Mucosa of rectum (tissue), 2 donors: ENCODE measurements at regions not wholly inside any gene's neighbourhood (a gene's known extent, or its start where the extent isn't known, plus 50 kb on each side); places are given as distances from the start of the nearest gene placed in this dataset.

Experiments used
- H3K27ac ChIP-seq, 2 donors: one replicate each; pipeline ENCODE4 v1.7.0; 2013; ENCODE audit warnings: inconsistent platforms in 2 of 2, low read depth in 2 of 2, low read length in 2 of 2
- H3K27me3 ChIP-seq, 2 donors: one replicate each; pipeline ENCODE4 v1.7.0; 2013; ENCODE audit warnings: low read length in 2 of 2; ENCODE audit not compliant: control insufficient read depth in 2 of 2, insufficient read depth in 2 of 2
- H3K36me3 ChIP-seq, 2 donors: one replicate each; pipeline ENCODE4 v1.7.0; 2013; ENCODE audit warnings: low read length in 2 of 2; ENCODE audit not compliant: control insufficient read depth in 2 of 2, insufficient read depth in 2 of 2
- H3K4me1 ChIP-seq, 2 donors: one replicate each; pipeline ENCODE4 v1.7.0; 2013; ENCODE audit warnings: low read length in 2 of 2, mild to moderate bottlenecking in 1 of 2; ENCODE audit not compliant: control insufficient read depth in 2 of 2, insufficient read depth in 2 of 2
- H3K4me3 ChIP-seq, 2 donors: one replicate each; pipeline ENCODE4 v1.7.0; 2013; ENCODE audit warnings: low read length in 2 of 2
- H3K9ac ChIP-seq, 2 donors: one replicate each; pipeline ENCODE4 v1.7.0; 2013; ENCODE audit warnings: low read length in 2 of 2, low read depth in 1 of 2, mild to moderate bottlenecking in 1 of 2
- H3K9me3 ChIP-seq, 2 donors: one replicate each; pipeline ENCODE4 v1.7.0; 2013; ENCODE audit warnings: low read length in 2 of 2; ENCODE audit not compliant: control insufficient read depth in 2 of 2
- donor health status: healthy.
- donor health status: Normal muscosa, but diverticular disease.

DNA sequence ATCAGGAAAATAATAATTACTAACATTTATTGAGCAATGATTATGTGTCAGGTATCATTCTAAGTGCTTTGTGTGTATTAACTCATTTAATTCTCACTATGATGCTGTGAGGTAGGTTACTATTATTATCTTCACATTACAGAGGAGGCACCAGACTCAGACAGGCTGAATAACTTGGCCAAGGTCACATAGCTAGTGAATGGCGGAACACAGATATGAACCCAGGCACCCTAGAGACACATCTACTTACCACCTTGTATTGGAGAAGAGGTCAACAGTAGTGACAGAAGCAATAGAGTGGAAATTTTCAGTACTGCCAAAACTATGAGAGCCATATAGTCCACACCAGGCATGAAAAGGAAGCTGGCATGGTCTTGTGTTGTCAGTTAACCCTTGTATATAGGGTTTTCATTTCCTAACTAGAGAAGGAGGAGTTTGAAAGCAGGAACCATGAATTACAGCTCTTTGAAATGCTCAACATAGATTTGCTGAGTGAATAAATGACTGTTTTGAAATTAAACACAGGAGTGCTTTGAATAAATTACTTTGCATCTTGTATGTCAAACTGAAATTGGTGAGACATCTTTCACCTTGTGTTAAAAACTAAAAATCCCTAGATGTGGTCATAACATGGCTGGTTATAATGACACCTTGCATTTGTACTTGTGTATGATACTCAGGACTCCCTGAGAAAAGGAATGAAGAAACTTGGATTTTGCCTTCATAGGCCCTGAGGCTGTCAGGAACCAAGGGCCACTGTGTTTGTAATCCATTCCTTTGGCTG is 71.8 kb downstream of the RTL9 start:
- Histone ChIP-seq H3K36me3 (no peaks in the 10 kb centered on the region), H3K4me3 (no peak overlapping the region), H3K9me3 (no peaks in the 10 kb centered on the region), H3K27ac (no peak overlapping the region), H3K4me1 (no peaks in the 10 kb centered on the region), H3K27me3 (peaks cover 2 to 12% of the 10 kb centered on the region in 2 donors), H3K9ac (no peak overlapping the region)

DNA sequence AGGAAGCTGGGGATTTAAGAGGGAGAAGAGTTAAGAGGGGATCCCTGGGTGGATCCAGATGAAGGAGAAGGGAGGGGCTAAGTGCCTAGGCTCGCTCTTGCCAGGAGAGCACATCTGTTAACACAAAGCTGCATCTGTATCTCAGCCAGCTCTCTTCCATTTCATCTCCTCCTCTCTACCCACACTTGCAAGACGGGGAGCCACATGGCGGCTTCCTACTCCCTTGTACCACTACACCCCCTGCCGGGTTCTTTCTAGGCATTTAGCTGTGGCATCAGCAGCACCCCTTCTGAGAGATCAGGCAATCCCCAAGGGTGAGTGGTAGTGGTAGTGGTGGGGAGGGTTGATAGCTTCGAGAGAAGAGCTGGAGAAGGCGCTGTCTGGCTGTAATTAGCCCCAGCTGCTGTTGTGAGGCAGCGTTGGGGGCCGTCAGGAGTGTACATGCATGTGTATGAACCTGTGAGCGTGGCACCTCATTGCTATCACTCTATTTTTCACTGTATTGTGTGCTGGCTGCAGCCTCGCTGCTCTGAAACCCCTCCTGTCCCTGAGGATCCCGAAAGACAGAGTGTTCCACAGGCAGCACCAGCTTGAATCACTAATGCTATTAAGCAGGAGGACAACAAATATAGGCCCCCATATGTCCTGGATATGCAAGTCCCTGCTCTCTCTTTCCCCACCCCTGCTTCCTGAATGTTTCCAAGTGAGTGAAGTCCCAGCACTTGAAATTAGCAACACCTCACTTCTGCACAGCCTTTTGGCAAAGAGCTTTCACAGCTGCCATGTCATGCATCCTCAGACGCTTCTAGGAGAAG is 73.7 kb downstream of the RTL9 start:
- no peaks in the 10 kb centered on the region for H3K9me3 ChIP-seq
- no peak overlapping the region for H3K4me3 ChIP-seq
- H3K27me3 ChIP-seq: peaks cover 4 to 20% of the 10 kb centered on the region in 2 donors
- H3K27ac ChIP-seq: no peak overlapping the region
- H3K9ac ChIP-seq: no peak overlapping the region
- no peaks in the 10 kb centered on the region for H3K4me1 ChIP-seq
- no peaks in the 10 kb centered on the region for H3K36me3 ChIP-seq

DNA sequence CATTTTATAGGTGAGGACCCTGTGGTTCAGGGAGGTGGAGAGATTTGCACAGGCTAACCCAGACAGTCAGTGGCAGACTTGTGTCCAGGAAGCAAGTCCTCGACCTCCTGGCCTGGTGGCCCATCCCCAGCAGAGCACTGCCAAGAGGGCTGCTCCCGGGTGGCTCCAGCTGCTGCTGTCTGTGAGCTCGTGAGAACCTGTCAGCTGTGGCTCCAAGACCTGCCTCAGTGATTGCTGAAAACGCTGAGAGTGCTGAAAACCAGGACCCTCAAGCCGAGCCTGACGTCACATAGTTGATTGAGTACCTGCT is 74.2 kb downstream of the RTL9 start:
- no peak overlapping the region for H3K27ac ChIP-seq
- no peak overlapping the region for H3K9ac ChIP-seq
- H3K36me3 ChIP-seq: no peaks in the 10 kb centered on the region
- H3K9me3 ChIP-seq: no peaks in the 10 kb centered on the region
- no peaks in the 10 kb centered on the region for H3K4me1 ChIP-seq
- no peak overlapping the region for H3K4me3 ChIP-seq
- peaks cover 4 to 23% of the 10 kb centered on the region in 2 donors for H3K27me3 ChIP-seq

DNA sequence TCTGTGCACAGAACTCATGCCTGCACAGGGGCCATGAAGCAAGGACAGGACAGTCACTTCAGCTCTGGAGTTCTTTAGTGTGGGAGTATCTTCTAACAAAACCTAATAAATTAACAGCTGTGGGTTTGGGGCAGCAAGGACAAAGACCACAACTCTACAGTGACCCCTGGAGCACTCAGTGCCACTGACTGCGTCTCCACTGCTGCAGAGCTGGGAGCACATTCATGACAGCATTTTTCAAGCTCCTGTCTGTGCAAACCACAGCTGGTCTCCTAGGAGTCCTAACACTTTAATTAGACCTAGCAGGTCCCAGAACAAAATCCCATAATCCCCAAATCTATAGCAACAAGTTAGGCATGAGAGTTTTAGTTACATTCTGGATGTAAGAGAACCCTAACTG is 76.5 kb downstream of the RTL9 start:
- Histone ChIP-seq H3K4me1 (no peaks in the 10 kb centered on the region), H3K9ac (no peak overlapping the region), H3K9me3 (no peaks in the 10 kb centered on the region), H3K27me3 (peaks cover 4 to 23% of the 10 kb centered on the region in 2 donors), H3K27ac (no peak overlapping the region), H3K36me3 (no peaks in the 10 kb centered on the region), H3K4me3 (no peak overlapping the region)

DNA sequence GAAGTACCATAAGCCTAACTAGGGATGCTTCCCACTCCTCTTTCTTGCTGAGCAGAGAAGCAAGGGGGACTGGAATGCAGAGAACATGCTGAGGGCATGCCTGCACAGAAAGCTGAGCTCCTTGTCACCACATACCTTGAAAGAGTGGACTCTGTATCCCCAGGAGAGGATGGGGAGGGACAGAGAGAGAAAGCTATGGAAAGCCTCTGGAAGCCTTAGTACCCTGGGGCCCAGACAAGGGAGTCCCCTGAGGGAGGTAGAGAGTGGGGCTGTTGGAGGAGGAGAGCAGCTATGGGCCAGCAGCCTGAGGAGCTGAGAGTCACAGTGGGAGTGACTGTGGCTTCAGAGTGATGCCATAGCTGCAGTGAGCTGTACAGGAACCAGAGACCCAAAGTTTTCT is 77.9 kb downstream of the RTL9 start:
- Histone ChIP-seq H3K4me3 (no peak overlapping the region), H3K27ac (no peak overlapping the region), H3K4me1 (no peaks in the 10 kb centered on the region), H3K9ac (no peak overlapping the region), H3K36me3 (no peaks in the 10 kb centered on the region), H3K9me3 (no peaks in the 10 kb centered on the region), H3K27me3 (peaks cover 4 to 23% of the 10 kb centered on the region in 2 donors)

DNA sequence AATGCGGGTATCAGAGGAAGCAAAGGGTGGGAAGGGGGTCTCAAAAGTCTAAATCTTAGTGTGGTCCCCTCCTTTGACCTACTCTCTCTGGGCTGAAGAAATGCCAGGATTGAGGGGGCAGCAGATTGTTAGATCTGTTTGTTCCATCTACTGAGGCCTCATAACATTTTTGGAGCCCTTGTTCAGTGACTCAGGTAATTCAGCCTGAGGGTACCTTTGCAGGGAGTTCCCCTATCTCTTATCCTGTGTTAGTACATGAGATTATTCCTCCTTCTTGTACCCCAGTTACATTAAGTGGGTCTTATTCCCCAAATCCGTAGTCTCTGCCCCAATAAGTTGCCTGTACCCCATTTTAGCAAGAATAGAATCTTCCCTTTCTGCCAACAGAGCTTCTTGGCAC is 79.0 kb downstream of the RTL9 start:
- Histone ChIP-seq H3K4me1 (no peaks in the 10 kb centered on the region), H3K9me3 (no peaks in the 10 kb centered on the region), H3K4me3 (no peak overlapping the region), H3K27ac (no peak overlapping the region), H3K9ac (no peak overlapping the region), H3K36me3 (no peaks in the 10 kb centered on the region), H3K27me3 (peaks cover 4 to 23% of the 10 kb centered on the region in 2 donors)

DNA sequence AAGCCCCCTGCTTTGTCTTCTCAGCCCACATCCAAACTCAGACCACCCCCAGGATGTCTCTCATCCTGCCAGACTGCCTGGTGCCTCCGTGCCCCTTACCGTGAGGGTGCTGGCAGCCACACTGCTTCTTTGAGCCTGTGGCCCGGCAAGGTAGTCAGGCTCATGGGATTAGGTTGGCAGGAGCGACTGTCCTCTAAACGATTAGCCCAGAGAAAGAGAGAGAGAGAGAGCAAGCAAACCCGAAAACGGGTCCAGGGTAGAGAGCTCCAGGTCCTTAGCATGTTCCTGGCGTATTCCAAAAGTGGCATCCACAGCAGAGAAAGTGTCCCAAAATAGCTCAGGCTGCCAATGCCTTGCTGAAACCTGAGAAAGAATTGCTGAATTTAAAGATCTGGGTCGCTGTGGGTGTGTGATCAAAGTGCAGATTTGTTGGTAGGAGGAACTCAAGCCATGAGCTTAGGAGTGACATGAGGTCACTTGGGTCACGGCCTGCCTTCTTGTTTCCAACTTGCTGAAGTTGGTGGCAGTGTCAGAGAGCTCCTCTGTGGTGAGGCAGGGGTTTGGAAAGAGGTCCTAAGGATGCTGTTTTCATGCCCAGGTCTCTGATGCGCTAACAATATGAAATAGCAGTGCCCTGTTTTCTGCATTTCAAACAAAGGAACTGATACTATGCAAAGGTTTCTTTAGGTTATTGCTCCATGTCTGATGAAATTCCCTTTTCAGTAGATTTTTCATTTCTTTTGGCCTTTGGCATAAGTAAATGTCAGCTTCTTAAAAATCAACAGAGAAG is 81.6 kb downstream of the RTL9 start:
- Histone ChIP-seq H3K36me3 (no peaks in the 10 kb centered on the region), H3K27ac (no peak overlapping the region), H3K27me3 (peaks cover 2 to 28% of the 10 kb centered on the region in 2 donors), H3K9ac (no peak overlapping the region), H3K4me1 (no peaks in the 10 kb centered on the region), H3K4me3 (no peak overlapping the region), H3K9me3 (no peaks in the 10 kb centered on the region)

DNA sequence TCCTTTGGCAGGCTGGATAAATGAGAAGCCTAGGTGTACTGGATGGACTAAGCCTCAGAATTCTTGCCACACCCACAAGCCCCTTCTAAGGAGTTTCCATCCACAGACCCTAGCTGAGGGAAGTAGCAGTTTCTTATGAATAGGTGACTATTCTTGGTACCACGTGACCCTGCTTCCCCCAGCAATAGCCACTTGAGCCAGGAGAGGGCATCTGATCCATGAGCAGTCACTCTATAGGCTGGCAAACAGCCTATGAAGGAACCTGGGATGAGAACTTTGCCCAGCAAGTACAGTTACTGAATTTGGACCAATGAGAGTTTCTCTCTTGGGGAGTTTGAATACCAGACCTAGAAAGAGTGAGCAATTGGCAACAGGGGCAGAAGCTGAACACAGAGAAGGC is 84.0 kb downstream of the RTL9 start:
- Histone ChIP-seq H3K4me1 (no peaks in the 10 kb centered on the region), H3K4me3 (no peak overlapping the region), H3K9me3 (no peaks in the 10 kb centered on the region), H3K27me3 (peaks cover 2 to 18% of the 10 kb centered on the region in 2 donors), H3K27ac (no peak overlapping the region), H3K9ac (no peak overlapping the region), H3K36me3 (no peaks in the 10 kb centered on the region)

DNA sequence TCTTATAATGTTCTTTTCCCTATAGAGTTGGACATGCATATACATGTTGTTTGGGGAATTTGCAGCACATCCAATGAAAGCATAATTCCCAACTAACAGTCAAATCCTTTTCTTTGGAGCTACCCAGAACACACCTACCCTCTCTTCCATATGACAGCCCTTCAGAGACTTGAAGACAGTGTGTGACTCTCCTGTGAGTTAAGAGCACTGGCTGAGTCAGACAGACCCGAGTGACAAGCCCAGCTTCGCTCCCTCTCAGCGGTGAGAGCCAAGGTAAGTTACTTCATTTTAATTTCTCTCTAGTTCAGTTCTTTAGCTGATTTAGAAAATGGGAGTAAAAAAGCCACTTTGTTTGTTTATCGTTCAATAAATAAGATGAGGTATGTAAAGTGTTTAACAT is 86.3 kb downstream of the RTL9 start:
- Histone ChIP-seq H3K4me1 (no peaks in the 10 kb centered on the region), H3K9me3 (no peaks in the 10 kb centered on the region), H3K27ac (no peak overlapping the region), H3K36me3 (no peaks in the 10 kb centered on the region), H3K4me3 (no peak overlapping the region), H3K9ac (no peak overlapping the region), H3K27me3 (peaks cover 2 to 17% of the 10 kb centered on the region in 2 donors)

DNA sequence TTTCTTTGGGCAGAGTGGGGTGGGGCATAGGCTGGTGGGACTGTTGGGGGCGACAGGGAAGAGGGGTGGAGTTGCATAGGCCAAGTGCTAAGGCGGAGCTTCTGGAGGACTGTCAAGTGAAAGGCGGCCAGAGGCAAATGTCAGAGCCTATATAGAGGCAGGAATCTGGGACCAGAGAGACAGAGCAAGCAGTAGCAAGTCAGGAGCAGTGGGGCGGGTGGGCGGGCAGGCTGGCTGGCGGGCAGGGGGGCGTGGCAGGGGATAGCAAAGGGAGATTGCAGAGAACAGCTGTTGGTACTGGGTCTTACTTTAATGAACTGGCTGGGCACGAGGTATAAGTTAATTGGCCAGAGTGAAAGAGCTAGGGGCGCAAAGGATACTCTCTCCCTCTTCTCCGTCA is 89.8 kb downstream of the RTL9 start:
- H3K9ac ChIP-seq: no peak overlapping the region
- H3K9me3 ChIP-seq: no peaks in the 10 kb centered on the region
- no peaks in the 10 kb centered on the region for H3K36me3 ChIP-seq
- H3K4me3 ChIP-seq: no peak overlapping the region
- H3K27me3 ChIP-seq: peaks cover 2 to 13% of the 10 kb centered on the region in 2 donors
- no peak overlapping the region for H3K27ac ChIP-seq
- no peaks in the 10 kb centered on the region for H3K4me1 ChIP-seq
